Stromal cell of bone marrow (primary cell): ENCODE measurements at regions not wholly inside any gene's neighbourhood (a gene's known extent, or its start where the extent isn't known, plus 50 kb on each side); places are given as distances from the start of the nearest gene placed in this dataset.
"Not testable (repeated sequence)": the region's sequence is repeated elsewhere in the genome, so short reads cannot be mapped to it uniquely, and the experiment has no call there.

ENCODE experiments used
- DNase-seq: peaks from one replicate; pipeline ENCODE4 v3.0.0-alpha.2; 2012; ENCODE audit warnings: low read depth

GRCh38 chr4:79662651-79663050, 254.6 kb upstream of the GK2 start:
- no peak for DNase-seq

GRCh38 chr4:79661196-79661595, 253.2 kb upstream of the GK2 start:
- no peak for DNase-seq

GRCh38 chr4:79659308-79659870, 251.4 kb upstream of the GK2 start:
- not testable (repeated sequence) for DNase-seq

- no peak for DNase-seq
These were observed 249.4 kb upstream of the GK2 start for GRCh38 chr4:79657379-79657778.

- no peak for DNase-seq
These were observed 245.8 kb upstream of the GK2 start for GRCh38 chr4:79653871-79654270.

GRCh38 chr4:79652738-79653137, 244.7 kb upstream of the GK2 start:
- no peak for DNase-seq

- DNase-seq = peak; percentile 52
These were observed 244.2 kb upstream of the GK2 start for GRCh38 chr4:79652232-79652631.

GRCh38 chr4:79651456-79651855, 243.4 kb upstream of the GK2 start:
- no peak for DNase-seq

- DNase-seq = peak; percentile 30
These were observed 242.9 kb upstream of the GK2 start for GRCh38 chr4:79650794-79651431.

GRCh38 chr4:79650217-79650616, 242.2 kb upstream of the GK2 start:
- no peak for DNase-seq

- DNase-seq = no peak
These were observed 237.9 kb upstream of the GK2 start for GRCh38 chr4:79645942-79646341.

GRCh38 chr4:79638735-79639134, 230.7 kb upstream of the GK2 start:
- DNase-seq = no peak

- DNase-seq = no peak
These were observed 229.0 kb upstream of the GK2 start for GRCh38 chr4:79636991-79637390.

GRCh38 chr4:79634111-79634510, 226.1 kb upstream of the GK2 start:
- DNase-seq = no peak

GRCh38 chr4:79632114-79632513, 224.1 kb upstream of the GK2 start:
- no peak for DNase-seq

- no peak for DNase-seq
These were observed 218.6 kb upstream of the GK2 start for GRCh38 chr4:79626611-79627010.

GRCh38 chr4:79626101-79626500, 218.1 kb upstream of the GK2 start:
- no peak for DNase-seq

GRCh38 chr4:79625361-79625760, 217.3 kb upstream of the GK2 start:
- DNase-seq = no peak

- DNase-seq = no peak
These were observed 215.2 kb upstream of the GK2 start for GRCh38 chr4:79623021-79623870.

- DNase-seq = no peak
These were observed 213.0 kb upstream of the GK2 start for GRCh38 chr4:79621061-79621460.

- DNase-seq = no peak
These were observed 212.6 kb upstream of the GK2 start for GRCh38 chr4:79620617-79621016.

GRCh38 chr4:79613269-79613935, 205.4 kb upstream of the GK2 start:
- DNase-seq = no peak

GRCh38 chr4:79611026-79611425, 203.0 kb upstream of the GK2 start:
- no peak for DNase-seq
